Gastroesophageal sphincter (tissue), 3 donors: ENCODE measurements at regions not wholly inside any gene's neighbourhood (a gene's known extent, or its start where the extent isn't known, plus 50 kb on each side); places are given as distances from the start of the nearest gene placed in this dataset.

Experiments
- CTCF ChIP-seq, 4 experiments: fragments of 200-600 bp in 2 of 4; fragments of 450-650 bp in 2 of 4; sonication (generic) in 1 of 4; IDR thresholded peaks; one replicate each; pipeline ENCODE4 v1.5.1; 2017 to 2019; ENCODE audit warnings: antibody characterized with exemption in 4 of 4, mild to moderate bottlenecking in 2 of 4, moderate library complexity in 2 of 4
- POLR2AphosphoS5 ChIP-seq: sonication (generic); formaldehyde crosslinking; IDR thresholded peaks from one replicate; pipeline ENCODE4 v1.6.1; 2017; ENCODE audit warnings: antibody characterized with exemption

- no peak for TF ChIP-seq CTCF (IDR thresholded peaks at IDR 0.05)
- no peak for TF ChIP-seq POLR2AphosphoS5
These were observed 65.7 kb upstream of the SELENOP start for GRCh38 chr5:42877431-42877830.
